Lower leg skin (tissue), 3 donors: ENCODE measurements at regions not wholly inside any gene's neighbourhood (a gene's known extent, or its start where the extent isn't known, plus 50 kb on each side); places are given as distances from the start of the nearest gene placed in this dataset.

ENCODE experiments used
- CTCF ChIP-seq, 3 donors: fragments of 450-650 bp; IDR thresholded peaks; one replicate each; pipeline ENCODE4 v1.5.1; 2016; ENCODE audit warnings: antibody characterized with exemption in 3 of 3, mild to moderate bottlenecking in 3 of 3, moderate library complexity in 2 of 3
- POLR2A ChIP-seq, 2 donors: fragments of 450-650 bp; IDR thresholded peaks; one replicate each; pipeline ENCODE4 v1.6.1; 2016 to 2017; ENCODE audit warnings: antibody characterized with exemption in 2 of 2, mild to moderate bottlenecking in 1 of 2, moderate library complexity in 1 of 2

GRCh38 chr3:72517921-72518424 is 330.3 kb downstream of the SHQ1 start:
- TF ChIP-seq CTCF (IDR thresholded peaks at IDR 0.05), result no peak
- TF ChIP-seq POLR2A (IDR thresholded peaks at IDR 0.05), result no peak
